ENCODE measurements at regions not wholly inside any gene's neighbourhood (a gene's known extent, or its start where the extent isn't known, plus 50 kb on each side); places are given as distances from the start of the nearest gene placed in this dataset.
"Not testable (repeated sequence)": the region's sequence is repeated elsewhere in the genome, so short reads cannot be mapped to it uniquely, and the experiment has no call there.

GRCh38 chr3:164397462-164397861 is 680.8 kb downstream of the SI start:
- DNase-seq (ENCODE audit: insufficient read length, low spot score) (no peak), FAIRE-seq (no peak)

- no peak for FAIRE-seq
Measured at GRCh38 chr3:164393171-164393570, 685.1 kb downstream of the SI start.

DNA sequence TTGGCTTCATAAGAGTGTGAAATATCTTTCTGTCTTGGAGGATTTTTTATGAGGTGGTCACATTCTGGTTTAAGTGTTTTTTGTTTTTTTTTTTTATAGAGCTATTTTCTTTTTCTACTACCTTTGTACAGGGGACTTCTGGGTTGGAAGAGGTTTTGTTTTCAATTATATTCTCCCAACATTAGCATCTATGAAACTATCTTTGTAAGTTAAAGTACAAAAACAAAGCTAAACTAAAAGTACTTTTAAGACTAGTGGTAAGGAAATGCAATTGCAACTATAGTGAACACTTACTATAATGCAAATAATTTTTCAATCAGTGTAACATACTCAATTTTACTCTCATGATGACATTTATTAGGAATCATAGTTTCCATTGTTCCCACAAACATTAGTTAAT is 688.2 kb downstream of the SI start:
- FAIRE-seq (no peak), DNase-seq (ENCODE audit: insufficient read length, low spot score) (no peak)

More at GRCh38 chr3:164393171-164393570, 685.1 kb downstream of the SI start:
- DNase-seq (ENCODE audit: insufficient read length, low spot score), result no peak

DNA sequence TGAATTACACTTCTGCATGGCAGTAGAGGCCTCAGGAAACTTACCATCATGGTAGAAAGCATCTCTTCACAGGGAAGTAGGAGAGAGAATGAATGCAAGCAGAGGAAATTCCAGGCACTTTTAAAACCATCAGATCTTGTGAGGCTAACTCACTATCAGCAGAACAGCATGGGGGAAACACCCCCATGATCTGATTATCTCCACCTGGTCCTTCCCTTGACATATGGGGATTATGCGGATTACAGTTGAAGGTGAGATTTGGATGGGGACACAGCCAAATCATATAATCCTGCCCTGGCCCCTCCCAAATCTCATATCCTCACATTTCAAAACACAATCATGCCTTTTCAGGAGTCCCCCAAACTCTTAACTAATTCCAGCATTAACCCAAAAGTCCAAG is 691.1 kb downstream of the SI start:
- no peak for FAIRE-seq
- no peak for DNase-seq (ENCODE audit: insufficient read length, low spot score)

DNA sequence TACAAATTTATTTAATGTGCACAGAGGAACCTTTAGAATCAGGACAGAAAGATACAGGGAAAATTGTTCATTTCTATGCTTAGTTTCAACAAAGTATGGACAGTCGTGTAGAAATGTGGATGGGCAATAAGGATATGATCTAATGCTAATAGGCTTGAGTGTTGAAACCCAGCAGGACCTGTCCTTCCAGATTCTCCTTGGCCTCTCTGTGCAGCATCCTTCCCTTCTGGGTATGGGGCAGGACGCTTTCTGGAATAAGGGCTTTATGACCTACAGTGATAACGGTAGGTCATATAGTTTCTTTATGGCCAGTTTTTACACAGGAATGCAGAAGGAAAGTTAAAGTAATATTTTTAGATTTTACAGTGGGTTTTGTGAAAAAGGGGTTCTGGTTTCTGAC is 698.1 kb downstream of the SI start:
- FAIRE-seq (no peak), DNase-seq (ENCODE audit: insufficient read length, low spot score) (no peak)

GRCh38 chr3:164377466-164377865 is 700.8 kb downstream of the SI start:
- DNase-seq (ENCODE audit: insufficient read length, low spot score) (no peak), FAIRE-seq (no peak)

DNA sequence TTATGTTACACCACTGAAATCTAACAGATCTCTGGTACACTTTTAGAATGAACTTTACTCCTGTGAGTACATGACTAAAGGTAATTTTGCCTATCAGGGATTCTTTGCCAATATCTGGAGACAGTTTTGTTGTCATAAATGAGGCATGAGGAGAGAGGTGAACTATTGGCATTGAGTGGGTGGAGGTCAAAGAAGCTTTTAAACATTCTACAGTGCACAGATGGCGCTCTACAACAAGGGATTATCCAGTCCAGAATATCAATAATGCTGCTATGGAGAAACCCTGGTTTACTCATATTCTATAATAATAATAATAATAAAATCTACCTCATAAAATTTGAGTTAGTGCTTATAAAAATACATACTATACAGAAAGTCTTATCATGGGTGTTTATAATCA is 702.3 kb downstream of the SI start:
- DNase-seq (ENCODE audit: insufficient read length, low spot score) (no peak), FAIRE-seq (no peak)

- FAIRE-seq (no peak), DNase-seq (ENCODE audit: insufficient read length, low spot score) (no peak)
Measured at GRCh38 chr3:164375538-164375937, 702.8 kb downstream of the SI start.

GRCh38 chr3:164371681-164372080 is 706.6 kb downstream of the SI start:
- DNase-seq (ENCODE audit: insufficient read length, low spot score) (no peak), FAIRE-seq (no peak)

GRCh38 chr3:164370970-164371369 is 707.3 kb downstream of the SI start:
- FAIRE-seq (no peak), DNase-seq (ENCODE audit: insufficient read length, low spot score) (no peak)

GRCh38 chr3:164365242-164365641 is 713.1 kb downstream of the SI start:
- FAIRE-seq, result no peak
- DNase-seq (ENCODE audit: insufficient read length, low spot score), result no peak

DNA sequence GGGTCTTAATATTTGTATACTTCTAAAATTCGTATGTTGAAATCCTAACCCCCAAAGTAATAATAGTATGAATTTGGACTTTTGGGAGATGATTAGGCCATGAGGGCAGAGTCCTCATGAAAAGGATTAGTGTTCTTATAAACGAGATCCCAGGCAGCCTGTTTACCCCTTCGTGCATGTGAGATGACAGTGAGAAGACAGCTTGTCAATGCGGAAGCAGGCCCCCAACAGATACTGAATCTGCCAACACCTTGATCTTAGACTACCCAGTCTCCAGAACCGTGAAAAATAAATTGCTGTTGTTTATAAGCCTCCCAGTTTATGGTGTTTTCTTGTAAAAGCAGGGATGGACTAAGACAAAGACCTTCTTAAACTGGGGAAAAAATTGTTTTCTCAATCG is 714.2 kb downstream of the SI start:
- FAIRE-seq (no peak), DNase-seq (ENCODE audit: insufficient read length, low spot score) (no peak)

- FAIRE-seq (no peak), DNase-seq (ENCODE audit: insufficient read length, low spot score) (no peak)
Measured at GRCh38 chr3:164360738-164361406, 717.4 kb downstream of the SI start.

- no peak for FAIRE-seq
- no peak for DNase-seq (ENCODE audit: insufficient read length, low spot score)
Measured at GRCh38 chr3:164360078-164360578, 718.2 kb downstream of the SI start.

- DNase-seq (ENCODE audit: insufficient read length, low spot score), result no peak
- FAIRE-seq, result no peak
Measured at GRCh38 chr3:164352991-164353390, 725.3 kb downstream of the SI start.

DNA sequence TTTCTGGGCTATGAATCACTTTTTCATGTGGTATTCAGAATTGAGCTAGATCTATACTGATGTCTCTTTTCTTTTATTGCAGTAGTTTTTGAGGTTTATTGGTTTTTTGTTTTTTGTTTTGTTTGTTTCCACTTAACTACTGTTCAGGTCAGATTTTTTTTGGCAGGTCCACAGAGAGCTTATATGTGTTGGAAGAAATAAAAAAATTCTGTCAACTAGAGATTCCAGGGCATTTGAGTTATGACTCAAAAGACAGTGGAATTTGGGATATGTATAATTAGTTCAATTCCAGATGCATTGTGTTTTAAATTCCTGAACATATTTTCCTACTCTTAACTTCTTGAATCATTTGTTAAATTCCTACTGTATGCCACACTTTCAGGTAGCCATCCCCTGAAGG is 727.2 kb downstream of the SI start:
- FAIRE-seq, result no peak
- no peak for DNase-seq (ENCODE audit: insufficient read length, low spot score)

- not testable (repeated sequence) for FAIRE-seq; DNase-seq (ENCODE audit: insufficient read length, low spot score)
Measured at GRCh38 chr3:164342206-164342605, 736.1 kb downstream of the SI start.

DNA sequence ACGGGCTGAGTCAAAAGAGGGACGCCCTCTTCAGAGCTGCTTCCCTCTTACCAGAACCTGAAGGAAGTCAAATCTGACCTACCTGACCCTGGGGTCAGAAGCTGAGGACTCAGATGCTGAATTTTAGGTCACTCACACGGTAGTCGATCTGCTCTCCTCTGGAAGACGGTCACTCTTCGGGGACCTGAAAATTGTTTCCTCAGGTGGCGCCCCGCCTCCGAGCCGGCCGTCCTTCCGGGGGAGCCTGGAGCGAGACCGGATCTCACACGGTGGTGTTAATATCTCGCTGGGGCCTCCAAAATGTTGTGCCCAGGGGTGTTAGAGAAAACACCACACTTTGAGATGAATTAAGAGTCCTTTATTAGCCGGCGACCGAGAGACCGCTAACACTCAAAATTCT is 737.2 kb downstream of the SI start:
- FAIRE-seq, result no peak
- no peak for DNase-seq (ENCODE audit: insufficient read length, low spot score)

DNA sequence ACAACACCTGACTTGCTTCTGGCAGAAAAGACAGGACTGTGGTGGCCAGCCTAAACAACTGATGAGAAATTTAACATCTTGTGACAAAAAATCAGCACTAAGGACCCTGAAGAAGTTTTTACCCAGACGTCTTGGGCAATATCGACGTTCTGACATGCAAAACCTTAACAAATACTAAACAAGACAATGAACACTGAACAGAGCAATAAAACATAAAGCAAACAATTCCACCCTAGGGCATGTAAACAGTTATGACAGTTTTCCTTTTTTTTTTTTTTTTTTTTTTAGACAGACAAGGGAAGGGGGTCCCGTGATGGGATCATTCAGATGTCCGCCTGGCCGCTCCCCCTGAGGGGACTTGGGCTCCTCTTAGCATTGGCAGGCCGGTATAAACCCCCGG is 738.0 kb downstream of the SI start:
- no peak for DNase-seq (ENCODE audit: insufficient read length, low spot score)
- no peak for FAIRE-seq

DNA sequence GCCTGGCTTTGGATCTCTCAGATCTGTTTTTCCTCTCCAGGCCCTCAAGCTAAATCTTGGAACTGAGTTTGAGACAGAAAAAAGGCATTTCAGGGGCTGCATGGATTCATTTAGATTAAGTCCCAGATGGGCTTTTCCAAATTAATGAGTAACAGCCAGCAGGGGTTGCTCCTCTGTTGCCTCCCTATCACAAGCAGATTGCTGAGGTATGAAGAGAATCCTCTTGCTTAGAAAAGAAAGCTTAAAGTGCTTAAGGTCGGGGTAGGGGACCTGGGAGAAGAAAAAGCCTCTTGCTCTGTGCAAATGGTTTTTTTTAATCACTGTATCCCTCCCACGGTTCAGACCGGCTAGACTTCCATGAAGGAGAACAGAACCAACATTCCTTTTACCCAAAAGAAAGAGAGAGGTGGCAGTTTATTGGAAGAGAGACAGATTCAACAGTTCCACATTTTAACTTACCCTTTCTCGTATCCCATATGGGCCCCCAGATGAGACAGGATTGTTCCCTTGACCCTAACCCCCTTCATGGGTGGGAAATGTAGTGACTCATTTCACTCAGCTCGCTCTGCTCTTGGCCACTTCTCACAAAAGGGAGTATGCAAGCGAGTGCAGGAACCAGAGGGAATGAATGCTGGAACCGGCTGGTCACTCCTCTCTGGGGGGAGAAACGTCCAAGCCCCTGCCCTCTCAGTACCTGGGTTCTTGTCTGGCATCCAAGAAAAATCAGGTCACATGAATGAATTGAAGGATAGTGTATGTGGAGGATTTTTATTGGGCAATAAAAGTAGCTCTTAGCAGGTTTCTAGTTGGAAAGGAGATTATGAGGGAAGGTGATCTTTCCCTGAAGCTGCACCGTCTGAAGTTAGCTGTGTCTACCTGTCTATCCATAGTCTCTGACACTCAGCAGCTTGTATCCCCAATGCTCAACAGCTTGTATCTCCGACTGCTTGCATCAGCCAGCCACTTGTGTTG is 745.2 kb downstream of the SI start:
- no peak for FAIRE-seq
- no peak for DNase-seq (ENCODE audit: insufficient read length, low spot score)

- no peak for FAIRE-seq
- no peak for DNase-seq (ENCODE audit: insufficient read length, low spot score)
Measured at GRCh38 chr3:164326714-164327113, 751.6 kb downstream of the SI start.

GRCh38 chr3:164320962-164321361 is 757.3 kb downstream of the SI start:
- FAIRE-seq, result no peak

More at GRCh38 chr3:164320962-164321361, 757.3 kb downstream of the SI start:
- DNase-seq (ENCODE audit: insufficient read length, low spot score), result no peak
